HEK293 (cell line): ENCODE measurements at regions not wholly inside any gene's neighbourhood (a gene's known extent, or its start where the extent isn't known, plus 50 kb on each side); places are given as distances from the start of the nearest gene placed in this dataset.

Experiments
- CTCF ChIA-PET: fragments of 350-600 bp; formaldehyde crosslinking; extraction: SDS; loops from one replicate; lab custom pipeline; 2021; ENCODE audit warnings: antibody characterized with exemption; lab: Yijun Ruan, JAX
- POLR2A ChIA-PET: fragments of 300-600 bp; formaldehyde crosslinking; extraction: SDS; loops from one replicate; lab custom pipeline; 2020; ENCODE audit warnings: antibody characterized with exemption, inconsistent platforms; lab: Yijun Ruan, JAX
- H3K27ac ChIP-seq: fragments of 200-500 bp; sonication (Bioruptor generic); 2 replicates; pipeline ENCODE4 v1.5.1; 2014; ENCODE audit warnings: low read depth, low read length, control low read depth, inconsistent platforms; ENCODE audit errors: extremely low read depth
- H3K36me3 ChIP-seq, 2 experiments: fragments of 200-500 bp in 1 of 2; sonication (Bioruptor generic) in 1 of 2; 1 replicate in 1 of 2; 2 replicates in 1 of 2; pipeline ENCODE4 v1.5.1; 2014 to 2017; ENCODE audit warnings: inconsistent platforms in 2 of 2, low read length in 2 of 2; ENCODE audit not compliant: control insufficient read depth in 2 of 2, insufficient read depth in 1 of 2
- H3K4me1 ChIP-seq: fragments of 200-500 bp; sonication (Bioruptor generic); 2 replicates; pipeline ENCODE4 v1.5.1; 2014; ENCODE audit warnings: mild to moderate bottlenecking, low read length, inconsistent platforms; ENCODE audit not compliant: control insufficient read depth, insufficient read depth
- H3K4me3 ChIP-seq: 2 replicates; pipeline ENCODE4 v1.5.1; 2011; ENCODE audit warnings: low read depth, mild to moderate bottlenecking, control low read depth, low read length, moderate library complexity
- H3K9me3 ChIP-seq: fragments of 200-500 bp; sonication (Bioruptor generic); 2 replicates; pipeline ENCODE4 v1.5.1; 2014; ENCODE audit warnings: low read depth, low read length, inconsistent platforms; ENCODE audit not compliant: control insufficient read depth, insufficient read depth
- BCL11B ChIP-seq: fragments of 450-650 bp; formaldehyde crosslinking; IDR thresholded peaks from 2 replicates; pipeline ENCODE4 v1.5.1; 2016; ENCODE audit warnings: low read depth, missing biosample characterization, missing genetic modification characterization
- HOXA7 ChIP-seq: sonication (generic); formaldehyde crosslinking; IDR thresholded peaks from 2 replicates; pipeline ENCODE4 v1.8.1; 2022; ENCODE audit warnings: missing genetic modification reagents, borderline replicate concordance
- HOXD13 ChIP-seq: sonication (generic); formaldehyde crosslinking; IDR thresholded peaks from 2 replicates; pipeline ENCODE4 v1.8.0; 2022; ENCODE audit warnings: missing genetic modification reagents, borderline replicate concordance
- OVOL3 ChIP-seq: fragments of 450-650 bp; formaldehyde crosslinking; IDR thresholded peaks from 2 replicates; pipeline ENCODE4 v1.5.1; 2016; ENCODE audit warnings: missing biosample characterization, missing genetic modification characterization
- TRIM28 ChIP-seq: IDR thresholded peaks from 2 replicates; pipeline ENCODE4 v1.6.1; 2011; ENCODE audit warnings: low read length, control low read depth, borderline replicate concordance
- ZBTB11 ChIP-seq: fragments of 450-650 bp; formaldehyde crosslinking; conservative IDR thresholded peaks from 2 replicates; pipeline ENCODE4 v1.5.1; 2016; ENCODE audit warnings: low read depth, missing biosample characterization, missing genetic modification characterization
- ZBTB21 ChIP-seq: fragments of 450-650 bp; formaldehyde crosslinking; IDR thresholded peaks from 2 replicates; pipeline ENCODE4 v1.5.1; 2017; ENCODE audit warnings: missing biosample characterization, missing genetic modification characterization
- ZNF112 ChIP-seq: fragments of 450-650 bp; formaldehyde crosslinking; IDR thresholded peaks from 2 replicates; pipeline ENCODE4 v1.5.0; 2017; ENCODE audit warnings: missing biosample characterization, missing genetic modification characterization
- ZNF138 ChIP-seq: fragments of 450-650 bp; formaldehyde crosslinking; IDR thresholded peaks from 2 replicates; pipeline ENCODE4 v1.5.1; 2016; ENCODE audit warnings: missing biosample characterization, missing genetic modification characterization, borderline replicate concordance
- ZNF148 ChIP-seq: fragments of 450-650 bp; formaldehyde crosslinking; IDR thresholded peaks from 2 replicates; pipeline ENCODE4 v1.5.0; 2017; ENCODE audit warnings: missing biosample characterization, missing genetic modification characterization, borderline replicate concordance
- ZNF174 ChIP-seq: fragments of 450-650 bp; formaldehyde crosslinking; IDR thresholded peaks from 2 replicates; pipeline ENCODE4 v1.5.0; 2017; ENCODE audit warnings: missing biosample characterization, mild to moderate bottlenecking, missing genetic modification characterization
- ZNF2 ChIP-seq: fragments of 450-650 bp; formaldehyde crosslinking; IDR thresholded peaks from 2 replicates; pipeline ENCODE4 v1.5.1; 2016; ENCODE audit warnings: missing biosample characterization, missing genetic modification characterization
- ZNF292 ChIP-seq: fragments of 450-650 bp; formaldehyde crosslinking; IDR thresholded peaks from 2 replicates; pipeline ENCODE4 v1.5.1; 2016; ENCODE audit warnings: low read depth, missing biosample characterization, missing genetic modification characterization, borderline replicate concordance
- ZNF335 ChIP-seq: fragments of 450-650 bp; formaldehyde crosslinking; conservative IDR thresholded peaks from 2 replicates; pipeline ENCODE4 v1.5.1; 2016; ENCODE audit warnings: missing biosample characterization, missing genetic modification characterization
- ZNF548 ChIP-seq: fragments of 450-650 bp; formaldehyde crosslinking; IDR thresholded peaks from 2 replicates; pipeline ENCODE4 v1.5.1; 2016; ENCODE audit warnings: missing biosample characterization, missing genetic modification characterization
- ZNF561 ChIP-seq: fragments of 450-650 bp; IDR thresholded peaks from 2 replicates; pipeline ENCODE4 v1.5.1; 2018; ENCODE audit warnings: missing biosample characterization, missing genetic modification characterization, borderline replicate concordance
- ZNF654 ChIP-seq: fragments of 450-650 bp; formaldehyde crosslinking; IDR thresholded peaks from 2 replicates; pipeline ENCODE4 v1.5.1; 2016; ENCODE audit warnings: low read depth, missing biosample characterization, missing genetic modification characterization
- TF ChIP-seq, protein P1 (sequence below): fragments of 450-650 bp; formaldehyde crosslinking; IDR thresholded peaks from 2 replicates; pipeline ENCODE4 v1.5.1; 2016; ENCODE audit warnings: missing biosample characterization, missing genetic modification characterization
- TF ChIP-seq, protein P2 (sequence below): fragments of 450-650 bp; formaldehyde crosslinking; IDR thresholded peaks from 2 replicates; pipeline ENCODE4 v1.5.1; 2016; ENCODE audit warnings: missing biosample characterization, missing genetic modification characterization, borderline replicate concordance
- TF ChIP-seq, protein P3 (sequence below): fragments of 450-650 bp; formaldehyde crosslinking; IDR thresholded peaks from 2 replicates; pipeline ENCODE4 v1.5.1; 2016; ENCODE audit warnings: missing biosample characterization, missing genetic modification characterization

GRCh38 chr13:32923725-32924124 is 92.5 kb upstream of the KL start (continued):
- TF ChIP-seq ZNF148 (tag by site-specific recombination) (no peak), ZNF548 (tag by site-specific recombination) (no peak), ZNF138 (tag by site-specific recombination) (no peak), ZNF292 (tag by site-specific recombination) (no peak)

- H3K9me3 ChIP-seq = no peaks in the 10 kb centered on the region
- TF ChIP-seq TRIM28 = no peak
- no peak for TF ChIP-seq ZBTB21 (tag by site-specific recombination)
- TF ChIP-seq, protein P1, sequence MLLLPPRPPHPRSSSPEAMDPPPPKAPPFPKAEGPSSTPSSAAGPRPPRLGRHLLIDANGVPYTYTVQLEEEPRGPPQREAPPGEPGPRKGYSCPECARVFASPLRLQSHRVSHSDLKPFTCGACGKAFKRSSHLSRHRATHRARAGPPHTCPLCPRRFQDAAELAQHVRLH (tag by site-specific recombination) = no peak
- no peak for TF ChIP-seq ZNF654
- no peak for TF ChIP-seq ZNF2 (tag by site-specific recombination)
- TF ChIP-seq HOXD13 = no peak
- TF ChIP-seq ZNF112 (tag by site-specific recombination) = no peak
- TF ChIP-seq ZNF174 (tag by site-specific recombination) = no peak
- TF ChIP-seq ZNF561 = no peak
- TF ChIP-seq, protein P2, sequence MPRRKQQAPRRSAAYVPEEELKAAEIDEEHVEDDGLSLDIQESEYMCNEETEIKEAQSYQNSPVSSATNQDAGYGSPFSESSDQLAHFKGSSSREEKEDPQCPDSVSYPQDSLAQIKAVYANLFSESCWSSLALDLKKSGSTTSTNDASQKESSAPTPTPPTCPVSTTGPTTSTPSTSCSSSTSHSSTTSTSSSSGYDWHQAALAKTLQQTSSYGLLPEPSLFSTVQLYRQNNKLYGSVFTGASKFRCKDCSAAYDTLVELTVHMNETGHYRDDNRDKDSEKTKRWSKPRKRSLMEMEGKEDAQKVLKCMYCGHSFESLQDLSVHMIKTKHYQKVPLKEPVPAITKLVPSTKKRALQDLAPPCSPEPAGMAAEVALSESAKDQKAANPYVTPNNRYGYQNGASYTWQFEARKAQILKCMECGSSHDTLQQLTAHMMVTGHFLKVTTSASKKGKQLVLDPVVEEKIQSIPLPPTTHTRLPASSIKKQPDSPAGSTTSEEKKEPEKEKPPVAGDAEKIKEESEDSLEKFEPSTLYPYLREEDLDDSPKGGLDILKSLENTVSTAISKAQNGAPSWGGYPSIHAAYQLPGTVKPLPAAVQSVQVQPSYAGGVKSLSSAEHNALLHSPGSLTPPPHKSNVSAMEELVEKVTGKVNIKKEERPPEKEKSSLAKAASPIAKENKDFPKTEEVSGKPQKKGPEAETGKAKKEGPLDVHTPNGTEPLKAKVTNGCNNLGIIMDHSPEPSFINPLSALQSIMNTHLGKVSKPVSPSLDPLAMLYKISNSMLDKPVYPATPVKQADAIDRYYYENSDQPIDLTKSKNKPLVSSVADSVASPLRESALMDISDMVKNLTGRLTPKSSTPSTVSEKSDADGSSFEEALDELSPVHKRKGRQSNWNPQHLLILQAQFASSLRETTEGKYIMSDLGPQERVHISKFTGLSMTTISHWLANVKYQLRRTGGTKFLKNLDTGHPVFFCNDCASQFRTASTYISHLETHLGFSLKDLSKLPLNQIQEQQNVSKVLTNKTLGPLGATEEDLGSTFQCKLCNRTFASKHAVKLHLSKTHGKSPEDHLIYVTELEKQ = no peak
- no peak for TF ChIP-seq BCL11B
- no peaks in the 10 kb centered on the region for H3K36me3 ChIP-seq
- POLR2A ChIA-PET = no interaction called here
- no peak overlapping the region for H3K27ac ChIP-seq
- no peak overlapping the region for H3K4me3 ChIP-seq
- CTCF ChIA-PET = no interaction called here
- H3K4me1 ChIP-seq = no peaks in the 10 kb centered on the region
Observed at GRCh38 chr13:32924886-32925285, 91.3 kb upstream of the KL start.

- TF ChIP-seq OVOL3 (tag by site-specific recombination) (no peak), HOXA7 (no peak), ZNF335 (tag by site-specific recombination) (no peak), ZBTB11 (tag by site-specific recombination) (no peak)
- TF ChIP-seq, protein P3, sequence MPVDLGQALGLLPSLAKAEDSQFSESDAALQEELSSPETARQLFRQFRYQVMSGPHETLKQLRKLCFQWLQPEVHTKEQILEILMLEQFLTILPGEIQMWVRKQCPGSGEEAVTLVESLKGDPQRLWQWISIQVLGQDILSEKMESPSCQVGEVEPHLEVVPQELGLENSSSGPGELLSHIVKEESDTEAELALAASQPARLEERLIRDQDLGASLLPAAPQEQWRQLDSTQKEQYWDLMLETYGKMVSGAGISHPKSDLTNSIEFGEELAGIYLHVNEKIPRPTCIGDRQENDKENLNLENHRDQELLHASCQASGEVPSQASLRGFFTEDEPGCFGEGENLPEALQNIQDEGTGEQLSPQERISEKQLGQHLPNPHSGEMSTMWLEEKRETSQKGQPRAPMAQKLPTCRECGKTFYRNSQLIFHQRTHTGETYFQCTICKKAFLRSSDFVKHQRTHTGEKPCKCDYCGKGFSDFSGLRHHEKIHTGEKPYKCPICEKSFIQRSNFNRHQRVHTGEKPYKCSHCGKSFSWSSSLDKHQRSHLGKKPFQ (tag by site-specific recombination) = no peak
- POLR2A ChIA-PET = no interaction called here
- Histone ChIP-seq H3K27ac (no peak overlapping the region), H3K4me3 (no peak overlapping the region), H3K4me1 (no peaks in the 10 kb centered on the region), H3K9me3 (no peaks in the 10 kb centered on the region), H3K36me3 (no peaks in the 10 kb centered on the region)
- CTCF ChIA-PET = no interaction called here
Observed at GRCh38 chr13:32925506-32925905, 90.7 kb upstream of the KL start.
